Gastroesophageal sphincter (tissue), 4 donors: ENCODE measurements at regions not wholly inside any gene's neighbourhood (a gene's known extent, or its start where the extent isn't known, plus 50 kb on each side); places are given as distances from the start of the nearest gene placed in this dataset.
"Not testable (repeated sequence)": the region's sequence is repeated elsewhere in the genome, so short reads cannot be mapped to it uniquely, and the experiment has no call there.

ENCODE experiments used
- ATAC-seq: fragments of 150-250 bp; one replicate; pipeline ENCODE4 v1.9.1; 2016; ENCODE audit warnings: mild to moderate bottlenecking, moderate library complexity
- H3K27ac ChIP-seq, 4 donors: fragments of 200-600 bp; sonication (generic) in 3 of 4; 1 replicate in 3 of 4; 2 replicates in 1 of 4; pipeline ENCODE4 v1.5.1; 2016 to 2019
- H3K27me3 ChIP-seq: fragments of 200-600 bp; sonication (generic); one replicate; pipeline ENCODE4 v1.5.1; 2019
- H3K36me3 ChIP-seq, 2 donors: fragments of 200-600 bp; sonication (generic); one replicate each; pipeline ENCODE4 v1.5.1; 2019; ENCODE audit warnings: control low read depth in 1 of 2
- H3K4me1 ChIP-seq, 3 donors: fragments of 200-600 bp; sonication (generic); 1 replicate in 2 of 3; 2 replicates in 1 of 3; pipeline ENCODE4 v1.5.1; 2016 to 2019; ENCODE audit warnings: control low read depth in 2 of 3
- H3K4me3 ChIP-seq, 2 donors: fragments of 200-600 bp; sonication (generic); one replicate each; pipeline ENCODE4 v1.5.1; 2019; ENCODE audit warnings: mild to moderate bottlenecking in 1 of 2, moderate library complexity in 1 of 2
- H3K9me3 ChIP-seq, 3 donors: fragments of 200-600 bp; sonication (generic); one replicate each; pipeline ENCODE4 v1.5.1; 2017 to 2019; ENCODE audit warnings: control low read depth in 2 of 3
- CTCF ChIP-seq, 4 experiments: fragments of 200-600 bp in 2 of 4; fragments of 450-650 bp in 2 of 4; sonication (generic) in 1 of 4; IDR thresholded peaks; one replicate each; pipeline ENCODE4 v1.5.1; 2017 to 2019; ENCODE audit warnings: antibody characterized with exemption in 4 of 4, mild to moderate bottlenecking in 2 of 4, moderate library complexity in 2 of 4
- EP300 ChIP-seq: sonication (generic); formaldehyde crosslinking; IDR thresholded peaks from one replicate; pipeline ENCODE4 v1.6.1; 2017; ENCODE audit warnings: antibody characterized with exemption, mild to moderate bottlenecking
- POLR2A ChIP-seq, 2 donors: fragments of 450-650 bp; IDR thresholded peaks; one replicate each; pipeline ENCODE4 v1.6.1; 2017; ENCODE audit warnings: antibody characterized with exemption in 2 of 2, mild to moderate bottlenecking in 2 of 2, moderate library complexity in 1 of 2
- POLR2AphosphoS5 ChIP-seq: sonication (generic); formaldehyde crosslinking; IDR thresholded peaks from one replicate; pipeline ENCODE4 v1.6.1; 2017; ENCODE audit warnings: antibody characterized with exemption
- WGBS, 2 donors: methylation state at CpG; one replicate each; pipeline ENCODE4 v1.1.5; 2018; ENCODE audit warnings: low coverage in 1 of 2; 5-methylcytosine and 5-hydroxymethylcytosine counted together

DNA sequence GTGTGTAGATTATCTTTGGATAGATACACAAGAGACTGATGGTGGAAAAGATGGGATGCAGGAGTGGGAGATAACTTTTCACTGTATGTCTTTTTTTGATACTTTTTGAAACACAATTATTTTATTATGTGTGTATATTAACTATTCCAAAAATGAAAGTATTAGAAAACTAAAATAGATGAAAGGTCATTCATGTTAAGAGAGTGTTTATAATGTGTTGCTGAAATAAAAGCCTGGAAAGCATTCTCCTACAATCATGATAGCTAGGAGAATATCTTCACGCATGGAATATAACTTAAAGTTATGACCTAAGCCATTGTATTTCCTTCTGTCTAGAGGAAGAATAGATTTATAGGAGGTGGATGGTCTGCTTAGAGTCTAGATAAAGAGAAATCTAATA, 154.8 kb upstream of the MAST4 start:
- H3K27ac ChIP-seq: no peak overlapping the region
- 67 to 90% methylated on average over 1 of the region's 1 CpG for WGBS, 2 donors

GRCh38 chr5:66442951-66443445, 153.2 kb upstream of the MAST4 start:
- Histone ChIP-seq H3K4me1 (no peaks in the 10 kb centered on the region), H3K27me3 (no peaks in the 10 kb centered on the region), H3K9me3 (peaks cover 0 to 11% (median 0%) of the 10 kb centered on the region in 3 donors), H3K36me3 (no peaks in the 10 kb centered on the region), H3K4me3 (no peak overlapping the region), H3K27ac (no peak overlapping the region)
- ATAC-seq: no peak
- WGBS, 2 donors: 29 to 49% methylated on average over 4 to 5 of the region's 5 CpGs
- TF ChIP-seq EP300: no peak
- no peak for TF ChIP-seq POLR2AphosphoS5
- no peak for TF ChIP-seq POLR2A (IDR thresholded peaks at IDR 0.05)
- no peak for TF ChIP-seq CTCF (IDR thresholded peaks at IDR 0.05)

More for the DNA sequence above, 154.8 kb upstream of the MAST4 start:
- Histone ChIP-seq H3K4me3 (no peak overlapping the region), H3K36me3 (no peaks in the 10 kb centered on the region), H3K4me1 (no peaks in the 10 kb centered on the region), H3K27me3 (no peaks in the 10 kb centered on the region), H3K9me3 (no peaks in the 10 kb centered on the region)
- TF ChIP-seq CTCF (IDR thresholded peaks at IDR 0.05) (no peak), POLR2A (IDR thresholded peaks at IDR 0.05) (no peak), POLR2AphosphoS5 (no peak), EP300 (no peak)
- ATAC-seq: no peak

DNA sequence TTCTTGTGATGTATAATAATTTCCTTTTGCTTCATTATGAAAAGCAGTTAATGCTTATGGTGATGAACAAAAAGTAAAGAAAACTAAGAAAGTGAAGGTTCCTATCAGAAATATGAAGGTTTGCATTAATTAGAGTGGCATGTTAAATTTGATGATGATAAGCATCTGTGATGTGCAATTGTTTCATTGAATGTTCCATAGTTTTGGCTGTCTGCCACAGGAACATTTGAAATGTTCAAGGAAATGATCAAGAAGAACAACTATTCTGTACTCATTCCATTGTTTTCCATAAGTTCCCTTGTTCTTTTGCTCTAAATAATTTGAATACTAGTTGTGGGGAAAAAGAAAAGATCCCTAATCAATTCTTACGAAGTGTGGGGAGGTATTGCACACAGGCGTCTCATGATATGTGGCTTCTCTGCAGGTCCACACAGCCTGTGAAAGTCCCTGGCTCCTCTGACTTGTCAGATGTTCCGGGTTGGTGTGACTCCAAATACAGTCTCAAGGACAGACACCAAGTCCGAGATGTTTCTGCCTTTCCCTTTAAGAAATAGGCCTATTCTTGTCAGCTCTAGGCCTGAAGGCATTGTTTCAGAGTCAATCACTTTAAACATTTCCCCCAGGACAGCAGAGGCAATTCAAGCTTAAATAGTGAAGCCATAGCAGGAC, 152.6 kb upstream of the MAST4 start:
- no peak for ATAC-seq
- peaks cover 0 to 16% (median 0%) of the 10 kb centered on the region in 3 donors for H3K9me3 ChIP-seq
- no peaks in the 10 kb centered on the region for H3K36me3 ChIP-seq
- H3K27ac ChIP-seq: no peak overlapping the region
- no peak overlapping the region for H3K4me3 ChIP-seq
- 68 to 79% methylated on average over 4 of the region's 4 CpGs for WGBS, 2 donors
- no peaks in the 10 kb centered on the region for H3K27me3 ChIP-seq
- H3K4me1 ChIP-seq: no peaks in the 10 kb centered on the region
- TF ChIP-seq POLR2A (IDR thresholded peaks at IDR 0.05) (no peak), CTCF (IDR thresholded peaks at IDR 0.05) (no peak), POLR2AphosphoS5 (no peak), EP300 (no peak)

DNA sequence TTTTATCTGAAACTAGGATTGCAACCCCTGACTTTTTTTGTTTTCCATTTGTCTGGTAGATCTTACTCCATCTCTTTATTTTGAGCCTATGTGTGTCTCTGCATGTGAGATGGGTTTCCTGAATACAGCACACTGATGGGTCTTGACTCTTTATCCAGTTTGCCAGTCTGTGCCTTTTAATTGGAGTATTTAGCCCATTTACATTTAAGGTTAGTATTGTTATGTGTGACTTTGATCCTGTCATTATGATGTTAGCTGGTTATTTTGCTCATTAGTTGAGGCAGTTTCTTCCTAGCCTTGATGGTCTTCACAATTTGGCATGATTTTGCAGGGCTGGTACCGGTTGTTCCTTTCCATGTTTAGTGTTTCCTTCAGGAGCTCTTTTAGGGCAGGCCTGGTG, 148.1 kb upstream of the MAST4 start:
- not testable (repeated sequence) for H3K27me3 ChIP-seq, H3K4me3 ChIP-seq, H3K36me3 ChIP-seq, H3K27ac ChIP-seq, H3K4me1 ChIP-seq, ATAC-seq
- peaks cover 0 to 26% (median 0%) of the 10 kb centered on the region in 3 donors for H3K9me3 ChIP-seq
- WGBS, 2 donors: 83 to 100% methylated on average over 1 of the region's 1 CpG

- TF ChIP-seq EP300 (no peak), POLR2A (IDR thresholded peaks at IDR 0.05) (no peak), CTCF (IDR thresholded peaks at IDR 0.05) (no peak)
- no peaks in the 10 kb centered on the region for H3K36me3 ChIP-seq
- H3K27ac ChIP-seq: no peak overlapping the region
- H3K9me3 ChIP-seq: peaks cover 0 to 26% (median 0%) of the 10 kb centered on the region in 3 donors
- H3K4me3 ChIP-seq: no peak overlapping the region
- WGBS, 2 donors: 87% methylated on average over 5 of the region's 6 CpGs; no CpG with 5 or more reads in 1 of the 2 donors
- ATAC-seq: no peak
- no peaks in the 10 kb centered on the region for H3K27me3 ChIP-seq
- no peaks in the 10 kb centered on the region for H3K4me1 ChIP-seq
Observed at GRCh38 chr5:66450237-66450636, 146.0 kb upstream of the MAST4 start.
